GM20000 (cell line): ENCODE measurements at regions not wholly inside any gene's neighbourhood (a gene's known extent, or its start where the extent isn't known, plus 50 kb on each side); places are given as distances from the start of the nearest gene placed in this dataset.

ENCODE experiments used
- DNase-seq: peaks from one replicate; pipeline ENCODE4 v3.0.0; 2012; ENCODE audit warnings: low spot score
- CTCF ChIP-seq: IDR thresholded peaks from 2 replicates; pipeline ENCODE4 v1.5.1; 2012; ENCODE audit warnings: mild to moderate bottlenecking, control low read depth; ENCODE audit errors: extremely low read depth, missing control alignments

- no peak for TF ChIP-seq CTCF
- no peak for DNase-seq
Observed at GRCh38 chr7:35987016-35987415, 166.0 kb upstream of the EEPD1 start.

- DNase-seq: no peak
- TF ChIP-seq CTCF: no peak
Observed at GRCh38 chr7:35988105-35988504, 164.9 kb upstream of the EEPD1 start.

- TF ChIP-seq CTCF: no peak
Observed at GRCh38 chr7:35988818-35989217, 164.2 kb upstream of the EEPD1 start.

GRCh38 chr7:35991511-35992232 is 161.4 kb upstream of the EEPD1 start:
- TF ChIP-seq CTCF: no peak
- no peak for DNase-seq

More at GRCh38 chr7:35988818-35989217, 164.2 kb upstream of the EEPD1 start:
- no peak for DNase-seq

GRCh38 chr7:35992436-35992835 is 160.6 kb upstream of the EEPD1 start:
- no peak for DNase-seq
- TF ChIP-seq CTCF: no peak

GRCh38 chr7:35993113-35993512 is 159.9 kb upstream of the EEPD1 start:
- no peak for DNase-seq
- no peak for TF ChIP-seq CTCF

- no peak for DNase-seq
- TF ChIP-seq CTCF: no peak
Observed at GRCh38 chr7:35993676-35994606, 159.1 kb upstream of the EEPD1 start.
